ENCODE measurements at regions not wholly inside any gene's neighbourhood (a gene's known extent, or its start where the extent isn't known, plus 50 kb on each side); places are given as distances from the start of the nearest gene placed in this dataset.

DNA sequence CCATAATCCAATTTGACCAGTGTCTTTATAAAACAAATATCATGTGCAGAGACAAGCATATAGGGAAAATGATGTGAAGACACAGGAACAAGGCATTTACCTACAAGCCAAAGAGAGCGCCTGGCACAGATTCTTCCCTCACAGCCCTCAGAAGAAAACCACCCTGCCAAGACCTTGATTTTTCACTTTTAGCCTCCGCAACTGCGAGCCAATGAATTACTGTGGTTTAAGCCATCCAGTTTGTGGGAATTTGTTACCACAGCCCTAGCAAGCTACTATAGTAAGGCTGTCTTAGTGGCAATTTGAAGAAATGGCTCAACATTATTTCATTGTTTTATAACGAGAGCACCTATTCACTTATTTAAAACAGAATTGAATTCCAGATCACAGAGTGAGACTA, 85.7 kb upstream of the CCDC190 start:
- no peak for ATAC-seq
- no peaks in the 10 kb centered on the region for H3K4me1 ChIP-seq (ENCODE audit: control insufficient read depth, insufficient read depth, low read length)
- POLR2A ChIA-PET = no interaction called here
- no peaks in the 10 kb centered on the region for H3K9me3 ChIP-seq (ENCODE audit: control insufficient read depth, insufficient read depth, low read depth, low read length)
- no TSS peak for BruUV-seq (replicated peaks)
- DNase-seq (ENCODE audit: low read depth, low spot score) = no peak
- TF ChIP-seq TCF7L2 (IDR thresholded peaks at IDR 0.05; ENCODE audit: low read depth, low read length) (no peak), SIN3A (IDR thresholded peaks at IDR 0.05; ENCODE audit: borderline replicate concordance, insufficient read depth, low read depth, low read length) (no peak), POLR2AphosphoS5 (IDR thresholded peaks at IDR 0.05; ENCODE audit: low read depth, low read length) (no peak)
- TF ChIP-seq, protein P1, sequence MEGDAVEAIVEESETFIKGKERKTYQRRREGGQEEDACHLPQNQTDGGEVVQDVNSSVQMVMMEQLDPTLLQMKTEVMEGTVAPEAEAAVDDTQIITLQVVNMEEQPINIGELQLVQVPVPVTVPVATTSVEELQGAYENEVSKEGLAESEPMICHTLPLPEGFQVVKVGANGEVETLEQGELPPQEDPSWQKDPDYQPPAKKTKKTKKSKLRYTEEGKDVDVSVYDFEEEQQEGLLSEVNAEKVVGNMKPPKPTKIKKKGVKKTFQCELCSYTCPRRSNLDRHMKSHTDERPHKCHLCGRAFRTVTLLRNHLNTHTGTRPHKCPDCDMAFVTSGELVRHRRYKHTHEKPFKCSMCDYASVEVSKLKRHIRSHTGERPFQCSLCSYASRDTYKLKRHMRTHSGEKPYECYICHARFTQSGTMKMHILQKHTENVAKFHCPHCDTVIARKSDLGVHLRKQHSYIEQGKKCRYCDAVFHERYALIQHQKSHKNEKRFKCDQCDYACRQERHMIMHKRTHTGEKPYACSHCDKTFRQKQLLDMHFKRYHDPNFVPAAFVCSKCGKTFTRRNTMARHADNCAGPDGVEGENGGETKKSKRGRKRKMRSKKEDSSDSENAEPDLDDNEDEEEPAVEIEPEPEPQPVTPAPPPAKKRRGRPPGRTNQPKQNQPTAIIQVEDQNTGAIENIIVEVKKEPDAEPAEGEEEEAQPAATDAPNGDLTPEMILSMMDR (IDR thresholded peaks at IDR 0.05) = no peak
- TF ChIP-seq, protein P2, sequence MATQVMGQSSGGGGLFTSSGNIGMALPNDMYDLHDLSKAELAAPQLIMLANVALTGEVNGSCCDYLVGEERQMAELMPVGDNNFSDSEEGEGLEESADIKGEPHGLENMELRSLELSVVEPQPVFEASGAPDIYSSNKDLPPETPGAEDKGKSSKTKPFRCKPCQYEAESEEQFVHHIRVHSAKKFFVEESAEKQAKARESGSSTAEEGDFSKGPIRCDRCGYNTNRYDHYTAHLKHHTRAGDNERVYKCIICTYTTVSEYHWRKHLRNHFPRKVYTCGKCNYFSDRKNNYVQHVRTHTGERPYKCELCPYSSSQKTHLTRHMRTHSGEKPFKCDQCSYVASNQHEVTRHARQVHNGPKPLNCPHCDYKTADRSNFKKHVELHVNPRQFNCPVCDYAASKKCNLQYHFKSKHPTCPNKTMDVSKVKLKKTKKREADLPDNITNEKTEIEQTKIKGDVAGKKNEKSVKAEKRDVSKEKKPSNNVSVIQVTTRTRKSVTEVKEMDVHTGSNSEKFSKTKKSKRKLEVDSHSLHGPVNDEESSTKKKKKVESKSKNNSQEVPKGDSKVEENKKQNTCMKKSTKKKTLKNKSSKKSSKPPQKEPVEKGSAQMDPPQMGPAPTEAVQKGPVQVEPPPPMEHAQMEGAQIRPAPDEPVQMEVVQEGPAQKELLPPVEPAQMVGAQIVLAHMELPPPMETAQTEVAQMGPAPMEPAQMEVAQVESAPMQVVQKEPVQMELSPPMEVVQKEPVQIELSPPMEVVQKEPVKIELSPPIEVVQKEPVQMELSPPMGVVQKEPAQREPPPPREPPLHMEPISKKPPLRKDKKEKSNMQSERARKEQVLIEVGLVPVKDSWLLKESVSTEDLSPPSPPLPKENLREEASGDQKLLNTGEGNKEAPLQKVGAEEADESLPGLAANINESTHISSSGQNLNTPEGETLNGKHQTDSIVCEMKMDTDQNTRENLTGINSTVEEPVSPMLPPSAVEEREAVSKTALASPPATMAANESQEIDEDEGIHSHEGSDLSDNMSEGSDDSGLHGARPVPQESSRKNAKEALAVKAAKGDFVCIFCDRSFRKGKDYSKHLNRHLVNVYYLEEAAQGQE (IDR thresholded peaks at IDR 0.05; ENCODE audit: insufficient read depth in 1 of 2, low read depth in 2 of 2, low read length in 1 of 2) = no peak
- intact Hi-C loops (cut with micrococcal nuclease; ENCODE audit: unreplicated experiment) (no loop called here), in situ Hi-C loops (cut with HindIII; ENCODE audit: low pct_unique_long_range_greater_than_20kb, low sequenced_read_pairs) (no loop called here)
- H3K27ac ChIP-seq (ENCODE audit: low read length) = no peak overlapping the region
- no peak overlapping the region for H3K4me3 ChIP-seq (ENCODE audit: low read depth in 2 of 2, low read length in 2 of 2)
- CTCF ChIA-PET = no interaction called here
- H3K36me3 ChIP-seq (ENCODE audit: control insufficient read depth, insufficient read depth, low read length) = no peaks in the 10 kb centered on the region
- peaks cover 2% of the 10 kb centered on the region; the same call in 1 of the 2 replicates for H3K27me3 ChIP-seq (ENCODE audit: control insufficient read depth, insufficient read depth, low read length)

DNA sequence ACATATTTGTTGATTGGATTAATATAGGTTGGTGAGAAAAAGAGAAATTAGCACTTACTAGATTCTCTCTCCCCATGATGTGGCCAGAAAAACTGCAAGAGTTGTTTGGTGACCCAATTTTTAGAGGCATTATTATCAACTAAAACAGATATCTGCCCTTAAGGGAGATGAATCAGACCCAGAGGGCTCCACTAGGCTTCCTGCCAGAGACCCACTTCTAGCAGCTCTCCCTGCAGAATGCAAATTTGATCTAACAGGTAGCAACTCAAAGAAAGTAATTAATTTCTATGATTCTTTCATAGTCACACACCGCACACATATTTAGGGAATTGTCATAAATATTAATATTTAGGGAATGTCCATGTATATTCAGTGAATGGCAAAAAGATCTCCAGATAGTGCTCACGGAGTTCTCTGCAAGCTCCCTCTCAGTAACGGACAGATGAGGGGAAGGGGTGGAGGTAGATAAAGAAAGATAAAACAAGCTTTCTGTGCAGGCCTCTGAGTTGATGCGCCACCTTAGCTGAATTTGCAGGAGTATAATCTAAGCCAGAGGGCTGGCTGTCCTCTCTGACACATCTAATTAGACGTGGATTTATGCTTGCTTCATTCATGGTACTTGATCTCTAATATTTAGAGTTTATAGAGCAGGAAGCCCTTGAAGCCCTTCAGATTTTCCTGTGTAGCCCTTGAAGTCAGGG, 84.1 kb upstream of the CCDC190 start:
- CTCF ChIA-PET = no interaction called here

More for the DNA sequence above, 84.1 kb upstream of the CCDC190 start:
- TF ChIP-seq SIN3A (IDR thresholded peaks at IDR 0.05; ENCODE audit: borderline replicate concordance, insufficient read depth, low read depth, low read length) (no peak), TCF7L2 (IDR thresholded peaks at IDR 0.05; ENCODE audit: low read depth, low read length) (no peak), POLR2AphosphoS5 (IDR thresholded peaks at IDR 0.05; ENCODE audit: low read depth, low read length) (no peak)
- TF ChIP-seq, protein P1 (IDR thresholded peaks at IDR 0.05) = no peak
- TF ChIP-seq, protein P2 (IDR thresholded peaks at IDR 0.05; ENCODE audit: insufficient read depth in 1 of 2, low read depth in 2 of 2, low read length in 1 of 2) = no peak
- Histone ChIP-seq H3K27me3 (ENCODE audit: control insufficient read depth, insufficient read depth, low read length) (peaks cover 2% of the 10 kb centered on the region; the same call in 1 of the 2 replicates), H3K4me1 (ENCODE audit: control insufficient read depth, insufficient read depth, low read length) (no peaks in the 10 kb centered on the region), H3K4me3 (ENCODE audit: low read depth in 2 of 2, low read length in 2 of 2) (no peak overlapping the region), H3K36me3 (ENCODE audit: control insufficient read depth, insufficient read depth, low read length) (no peaks in the 10 kb centered on the region), H3K9me3 (ENCODE audit: control insufficient read depth, insufficient read depth, low read depth, low read length) (no peaks in the 10 kb centered on the region), H3K27ac (ENCODE audit: low read length) (no peak overlapping the region)
- ATAC-seq = no peak
- no TSS peak for BruUV-seq (replicated peaks)
- in situ Hi-C loops (cut with HindIII; ENCODE audit: low pct_unique_long_range_greater_than_20kb, low sequenced_read_pairs) = no loop called here
- intact Hi-C loops (cut with micrococcal nuclease; ENCODE audit: unreplicated experiment) = no loop called here
- POLR2A ChIA-PET = no interaction called here
- DNase-seq (ENCODE audit: low read depth, low spot score) = no peak
